GM12878 (cell line): ENCODE measurements at regions not wholly inside any gene's neighbourhood (a gene's known extent, or its start where the extent isn't known, plus 50 kb on each side); places are given as distances from the start of the nearest gene placed in this dataset.

Experiments
- CEBPB ChIP-seq, 2 experiments: fragments of 150-350 bp in 1 of 2; IDR thresholded peaks; 2 replicates each; pipeline ENCODE4 v1.6.1; 2012 to 2014; ENCODE audit warnings: low read depth in 2 of 2, low read length in 2 of 2, borderline replicate concordance in 1 of 2, inconsistent platforms in 1 of 2
- ESRRA ChIP-seq: IDR thresholded peaks from 2 replicates; pipeline ENCODE4 v1.6.1; 2012; ENCODE audit warnings: mild to moderate bottlenecking, low read length, improper control_type of control experiment
- EZH2 ChIP-seq: IDR thresholded peaks from 2 replicates; pipeline ENCODE4 v1.6.1; 2012; ENCODE audit warnings: low read depth, mild to moderate bottlenecking, control low read depth, inconsistent platforms, low read length, borderline replicate concordance; ENCODE audit not compliant: control insufficient read depth

DNA sequence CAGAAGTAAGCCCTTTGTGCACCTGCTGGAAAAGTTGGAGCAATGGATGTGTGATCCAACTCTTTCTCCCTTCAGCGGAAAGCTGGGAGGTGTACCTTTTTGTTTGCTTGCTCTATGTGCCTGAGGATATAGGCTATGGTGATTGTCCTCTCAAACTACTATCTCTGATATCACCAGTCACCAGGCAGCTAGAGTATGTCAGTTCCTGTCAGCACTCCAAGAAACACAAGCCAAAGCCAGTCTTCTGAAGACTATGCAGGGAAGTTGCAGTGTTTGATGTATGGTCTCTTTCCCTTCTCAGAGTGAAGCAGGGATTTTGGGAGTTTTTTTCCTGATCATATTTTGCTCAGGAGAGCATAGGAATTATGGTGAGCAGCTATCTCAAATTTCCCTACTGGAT is 146.4 kb downstream of the PTH2R start:
- TF ChIP-seq CEBPB (IDR thresholded peaks at IDR 0.05; ENCODE audit: borderline replicate concordance in 1 of 2, low read depth in 2 of 2, low read length in 2 of 2) (no peak), EZH2 (no peak), ESRRA (no peak)
